Dermis blood vessel endothelial cell (primary cell): ENCODE measurements at regions not wholly inside any gene's neighbourhood (a gene's known extent, or its start where the extent isn't known, plus 50 kb on each side); places are given as distances from the start of the nearest gene placed in this dataset.

ENCODE experiments used
- DNase-seq: peaks from one replicate; pipeline ENCODE4 v3.0.0; 2010

GRCh38 chr20:40538131-40538530, 150.9 kb downstream of the MAFB start:
- no peak for DNase-seq

GRCh38 chr20:40536808-40537207, 152.2 kb downstream of the MAFB start:
- DNase-seq: no peak

GRCh38 chr20:40535816-40536215, 153.2 kb downstream of the MAFB start:
- DNase-seq: no peak

- peak; percentile 35 for DNase-seq
Observed at GRCh38 chr20:40532103-40532502, 156.9 kb downstream of the MAFB start.

- no peak for DNase-seq
Observed at GRCh38 chr20:40525351-40525750, 163.7 kb downstream of the MAFB start.

- no peak for DNase-seq
Observed at GRCh38 chr20:40524071-40524470, 165.0 kb downstream of the MAFB start.

- no peak for DNase-seq
Observed at GRCh38 chr20:40522405-40522804, 166.6 kb downstream of the MAFB start.

- DNase-seq: no peak
Observed at GRCh38 chr20:40521962-40522361, 167.1 kb downstream of the MAFB start.

GRCh38 chr20:40519918-40520317, 169.1 kb downstream of the MAFB start:
- DNase-seq: no peak

- no peak for DNase-seq
Observed at GRCh38 chr20:40512994-40513393, 176.0 kb downstream of the MAFB start.

GRCh38 chr20:40512591-40512990, 176.4 kb downstream of the MAFB start:
- DNase-seq: no peak

- DNase-seq: no peak
Observed at GRCh38 chr20:40511478-40511877, 177.6 kb downstream of the MAFB start.

- DNase-seq: no peak
Observed at GRCh38 chr20:40510622-40511021, 178.4 kb downstream of the MAFB start.

GRCh38 chr20:40508821-40509220, 180.2 kb downstream of the MAFB start:
- no peak for DNase-seq

- DNase-seq: peak; percentile 30
Observed at GRCh38 chr20:40506537-40506939, 182.5 kb downstream of the MAFB start.

- DNase-seq: no peak
Observed at GRCh38 chr20:40503119-40503518, 185.9 kb downstream of the MAFB start.

- DNase-seq: no peak
Observed at GRCh38 chr20:40502576-40502975, 186.5 kb downstream of the MAFB start.

GRCh38 chr20:40499391-40499790, 189.6 kb downstream of the MAFB start:
- no peak for DNase-seq

- no peak for DNase-seq
Observed at GRCh38 chr20:40497899-40498691, 190.9 kb downstream of the MAFB start.

GRCh38 chr20:40495956-40496355, 193.1 kb downstream of the MAFB start:
- DNase-seq: no peak

GRCh38 chr20:40494248-40494647, 194.8 kb downstream of the MAFB start:
- DNase-seq: no peak

GRCh38 chr20:40493549-40493948, 195.5 kb downstream of the MAFB start:
- DNase-seq: no peak

GRCh38 chr20:40493071-40493470, 196.0 kb downstream of the MAFB start:
- peak; percentile 19 for DNase-seq

GRCh38 chr20:40491009-40491590, 197.9 kb downstream of the MAFB start:
- no peak for DNase-seq

- DNase-seq: no peak
Observed at GRCh38 chr20:40489886-40490285, 199.2 kb downstream of the MAFB start.
